HG03175 (cell line): ENCODE measurements at regions not wholly inside any gene's neighbourhood (a gene's known extent, or its start where the extent isn't known, plus 50 kb on each side); places are given as distances from the start of the nearest gene placed in this dataset.

Experiments
- ATAC-seq: cut with Tn5 transposase; IDR thresholded peaks from one replicate; pipeline ENCODE4 v1.9.1; 2021; ENCODE audit warnings: mild to moderate bottlenecking, moderate library complexity; ENCODE audit not compliant: unreplicated experiment

GRCh38 chr12:4223273-4223845 lies 50.2 kb upstream of the CCND2 start:
- ATAC-seq: no peak

- no peak for ATAC-seq
Measured at GRCh38 chr12:4221258-4221620, 52.3 kb upstream of the CCND2 start.

GRCh38 chr12:4220536-4221257 lies 52.9 kb upstream of the CCND2 start:
- no peak for ATAC-seq

- ATAC-seq: no peak
Measured at GRCh38 chr12:4217091-4217490, 56.5 kb upstream of the CCND2 start.

- ATAC-seq: no peak
Measured at GRCh38 chr12:4216187-4216927, 57.2 kb upstream of the CCND2 start.

- peak; percentile 73 for ATAC-seq
Measured at GRCh38 chr12:4215229-4216186, 58.1 kb upstream of the CCND2 start.

GRCh38 chr12:4214877-4215228 lies 58.7 kb upstream of the CCND2 start:
- ATAC-seq: peak; percentile 2

GRCh38 chr12:4213471-4213870 lies 60.1 kb upstream of the CCND2 start:
- no peak for ATAC-seq

- no peak for ATAC-seq
Measured at GRCh38 chr12:4212845-4213244, 60.7 kb upstream of the CCND2 start.

GRCh38 chr12:4211372-4211771 lies 62.2 kb upstream of the CCND2 start:
- no peak for ATAC-seq

- ATAC-seq: no peak
Measured at GRCh38 chr12:4210183-4210582, 63.4 kb upstream of the CCND2 start.

- no peak for ATAC-seq
Measured at GRCh38 chr12:4206470-4206869, 67.1 kb upstream of the CCND2 start.

- ATAC-seq: no peak
Measured at GRCh38 chr12:4203772-4204376, 69.7 kb upstream of the CCND2 start.

GRCh38 chr12:4202918-4203317 lies 70.6 kb upstream of the CCND2 start:
- ATAC-seq: no peak

GRCh38 chr12:4202487-4202886 lies 71.1 kb upstream of the CCND2 start:
- ATAC-seq: no peak

GRCh38 chr12:4201333-4202100 lies 72.0 kb upstream of the CCND2 start:
- no peak for ATAC-seq

GRCh38 chr12:4197922-4198763 lies 75.4 kb upstream of the CCND2 start:
- ATAC-seq: no peak

GRCh38 chr12:4196805-4197420 lies 76.6 kb upstream of the CCND2 start:
- ATAC-seq: no peak

GRCh38 chr12:4194668-4195067 lies 78.9 kb upstream of the CCND2 start:
- ATAC-seq: no peak
